ENCODE measurements at regions not wholly inside any gene's neighbourhood (a gene's known extent, or its start where the extent isn't known, plus 50 kb on each side); places are given as distances from the start of the nearest gene placed in this dataset.

DNA sequence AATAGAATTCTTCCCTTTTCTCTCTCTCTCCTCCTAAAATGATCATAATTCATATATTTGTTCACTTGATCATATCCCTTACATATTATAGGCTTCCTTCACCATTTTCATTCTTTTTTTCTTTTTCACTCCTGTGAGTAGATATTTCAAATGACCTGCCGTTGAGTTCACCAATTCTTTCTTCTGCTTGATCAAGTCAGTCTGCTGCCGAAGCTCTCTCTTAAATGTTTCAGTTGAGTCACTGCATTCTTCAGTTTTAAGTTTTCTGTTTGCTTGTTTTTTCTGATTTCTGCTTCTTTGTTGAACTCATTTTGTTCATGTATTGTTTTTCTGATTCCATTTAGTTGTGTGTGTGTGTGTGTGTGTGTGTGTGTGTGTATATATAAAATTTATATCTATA lies 354.3 kb downstream of the GPAT3 start:
- no peak overlapping the region for H3K4me3 ChIP-seq (ENCODE audit: low read depth, low read length)
- TF ChIP-seq, protein P1, sequence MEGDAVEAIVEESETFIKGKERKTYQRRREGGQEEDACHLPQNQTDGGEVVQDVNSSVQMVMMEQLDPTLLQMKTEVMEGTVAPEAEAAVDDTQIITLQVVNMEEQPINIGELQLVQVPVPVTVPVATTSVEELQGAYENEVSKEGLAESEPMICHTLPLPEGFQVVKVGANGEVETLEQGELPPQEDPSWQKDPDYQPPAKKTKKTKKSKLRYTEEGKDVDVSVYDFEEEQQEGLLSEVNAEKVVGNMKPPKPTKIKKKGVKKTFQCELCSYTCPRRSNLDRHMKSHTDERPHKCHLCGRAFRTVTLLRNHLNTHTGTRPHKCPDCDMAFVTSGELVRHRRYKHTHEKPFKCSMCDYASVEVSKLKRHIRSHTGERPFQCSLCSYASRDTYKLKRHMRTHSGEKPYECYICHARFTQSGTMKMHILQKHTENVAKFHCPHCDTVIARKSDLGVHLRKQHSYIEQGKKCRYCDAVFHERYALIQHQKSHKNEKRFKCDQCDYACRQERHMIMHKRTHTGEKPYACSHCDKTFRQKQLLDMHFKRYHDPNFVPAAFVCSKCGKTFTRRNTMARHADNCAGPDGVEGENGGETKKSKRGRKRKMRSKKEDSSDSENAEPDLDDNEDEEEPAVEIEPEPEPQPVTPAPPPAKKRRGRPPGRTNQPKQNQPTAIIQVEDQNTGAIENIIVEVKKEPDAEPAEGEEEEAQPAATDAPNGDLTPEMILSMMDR (conservative IDR thresholded peaks at IDR 0.05; ENCODE audit: low read depth, low read length) = no peak
- peak; percentile 32 for DNase-seq (ENCODE audit: low read depth)

- TF ChIP-seq, protein P1 (conservative IDR thresholded peaks at IDR 0.05; ENCODE audit: low read depth, low read length) = no peak
- no peak overlapping the region for H3K4me3 ChIP-seq (ENCODE audit: low read depth, low read length)
- DNase-seq (ENCODE audit: low read depth) = peak; percentile 59
These were observed 353.9 kb downstream of the GPAT3 start for GRCh38 chr4:83889802-83890201.

DNA sequence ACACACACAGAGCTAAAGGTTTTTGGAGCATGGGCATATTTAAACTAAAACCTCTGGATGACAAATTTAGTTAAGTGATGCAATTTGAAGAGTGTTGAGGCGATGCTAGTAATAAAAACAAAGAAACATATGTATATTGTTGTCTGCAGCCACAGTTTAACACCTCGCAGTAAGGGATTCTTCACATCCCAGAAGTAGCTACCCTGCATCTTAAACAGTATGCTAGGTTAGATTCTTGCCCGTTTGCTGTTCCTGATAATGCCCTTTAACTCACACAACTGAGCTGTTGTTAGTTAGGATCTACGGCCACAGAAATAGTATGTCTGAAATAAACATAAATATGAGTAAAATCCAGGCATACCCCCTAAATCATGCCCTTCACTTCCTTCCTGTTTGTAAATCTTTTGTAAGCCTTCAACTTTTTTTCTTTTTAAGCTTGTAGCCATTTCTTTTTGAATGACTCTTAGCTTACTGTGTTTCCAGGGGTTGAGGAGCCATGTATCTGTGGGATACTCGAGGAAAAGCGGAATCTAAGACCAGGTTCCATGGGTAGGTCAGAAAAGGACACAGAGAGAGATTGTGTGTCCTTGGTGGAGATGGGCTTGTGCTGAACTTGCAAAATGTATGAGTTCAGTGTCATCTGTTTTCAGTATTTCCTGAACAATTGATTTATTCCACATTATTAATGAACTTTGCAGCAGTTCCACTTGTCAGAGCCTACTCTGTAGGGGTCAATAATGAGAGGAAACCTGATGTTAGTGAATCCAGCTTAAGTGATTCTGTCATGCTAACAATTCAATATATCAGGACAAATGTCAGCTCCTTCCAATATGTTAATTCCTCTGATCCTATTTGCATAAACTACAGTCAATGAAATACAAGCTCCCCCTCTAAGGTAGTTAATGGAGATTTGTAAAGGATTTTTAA lies 349.6 kb downstream of the GPAT3 start:
- TF ChIP-seq, protein P1 (conservative IDR thresholded peaks at IDR 0.05; ENCODE audit: low read depth, low read length) = no peak
- no peak for DNase-seq (ENCODE audit: low read depth)

GRCh38 chr4:83876047-83876446 lies 340.1 kb downstream of the GPAT3 start:
- TF ChIP-seq, protein P1 (conservative IDR thresholded peaks at IDR 0.05; ENCODE audit: low read depth, low read length) = no peak

More for the DNA sequence above, 349.6 kb downstream of the GPAT3 start:
- H3K4me3 ChIP-seq (ENCODE audit: low read depth, low read length) = no peak overlapping the region

DNA sequence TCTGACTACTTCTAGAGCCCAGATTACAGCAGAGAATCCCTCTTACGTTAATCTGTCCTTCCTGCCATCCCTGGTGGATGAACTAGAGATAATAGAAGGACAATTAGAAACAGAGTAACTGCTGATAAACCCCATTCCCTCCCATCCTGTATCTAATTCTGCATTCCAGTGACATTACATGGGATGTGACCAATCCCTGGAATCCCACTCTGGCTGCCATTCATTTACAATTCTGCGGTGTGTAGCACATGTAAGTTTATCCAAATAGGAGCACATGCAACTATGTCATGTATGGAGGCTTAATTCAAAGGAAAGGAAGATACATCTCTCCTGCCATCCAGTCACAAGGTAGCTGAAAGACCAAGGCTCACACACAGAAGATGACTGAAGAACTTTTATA lies 339.5 kb downstream of the GPAT3 start:
- TF ChIP-seq, protein P1 (conservative IDR thresholded peaks at IDR 0.05; ENCODE audit: low read depth, low read length) = no peak
- H3K4me3 ChIP-seq (ENCODE audit: low read depth, low read length) = no peak overlapping the region
- DNase-seq (ENCODE audit: low read depth) = no peak

More at GRCh38 chr4:83876047-83876446, 340.1 kb downstream of the GPAT3 start:
- H3K4me3 ChIP-seq (ENCODE audit: low read depth, low read length) = no peak overlapping the region
- DNase-seq (ENCODE audit: low read depth) = no peak

DNA sequence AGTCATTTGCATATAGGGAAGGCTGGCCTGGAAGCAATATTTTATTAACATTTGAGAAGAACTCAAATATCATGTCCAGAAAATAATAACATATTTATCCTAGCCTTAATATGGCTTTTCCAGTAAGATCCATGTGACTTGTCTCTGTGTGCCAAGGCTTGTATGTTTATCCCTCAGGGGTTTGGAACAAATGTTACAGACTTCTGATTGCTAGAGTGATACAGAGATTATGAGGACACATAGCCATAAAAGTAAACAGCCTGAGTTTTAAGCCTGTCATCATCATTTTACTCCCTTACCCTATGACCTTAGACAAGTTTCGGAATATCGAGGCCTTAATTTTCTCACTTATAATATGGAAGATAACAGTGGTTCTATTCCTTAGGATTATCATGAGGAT lies 338.1 kb downstream of the GPAT3 start:
- no peak for DNase-seq (ENCODE audit: low read depth)
- TF ChIP-seq, protein P1 (conservative IDR thresholded peaks at IDR 0.05; ENCODE audit: low read depth, low read length) = no peak
- H3K4me3 ChIP-seq (ENCODE audit: low read depth, low read length) = no peak overlapping the region

Data from epithelial cell of proximal tubule (primary cell).